MM.1S (cell line): ENCODE measurements at regions not wholly inside any gene's neighbourhood (a gene's known extent, or its start where the extent isn't known, plus 50 kb on each side); places are given as distances from the start of the nearest gene placed in this dataset.

Experiments used
- CTCF ChIP-seq: fragments of 300-600 bp; sonication (generic); IDR thresholded peaks from 2 replicates; pipeline ENCODE4 v1.5.1; 2016; ENCODE audit warnings: antibody characterized with exemption, low read length, mixed read lengths
- EZH2 ChIP-seq: fragments of 300-600 bp; sonication (generic); optimal IDR thresholded peaks from 2 replicates; pipeline ENCODE3; 2017; ENCODE audit warnings: low read depth, mild to moderate bottlenecking, antibody characterized with exemption, low read length, mixed read lengths

DNA sequence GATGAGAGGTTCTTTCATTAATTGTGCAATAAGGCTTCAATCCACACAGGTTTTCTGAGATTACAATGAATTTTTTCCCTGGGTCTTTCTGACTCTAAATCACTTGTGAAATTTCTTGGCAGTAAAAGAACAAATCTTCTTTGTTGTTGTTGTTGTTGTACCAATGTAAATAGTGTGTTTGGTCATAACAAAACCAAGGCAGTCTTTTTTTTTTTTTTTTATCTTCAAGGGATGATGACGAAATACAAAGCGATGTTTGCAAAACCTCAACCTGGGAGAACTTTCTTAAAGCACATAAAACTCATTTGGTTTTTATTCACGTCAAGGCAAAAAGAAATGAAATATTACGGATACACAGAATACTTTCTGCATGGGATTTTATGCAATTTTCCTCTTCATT is 462.0 kb downstream of the LIG4 start:
- TF ChIP-seq CTCF (no peak), EZH2 (no peak)
